ENCODE measurements at regions not wholly inside any gene's neighbourhood (a gene's known extent, or its start where the extent isn't known, plus 50 kb on each side); places are given as distances from the start of the nearest gene placed in this dataset.

DNA sequence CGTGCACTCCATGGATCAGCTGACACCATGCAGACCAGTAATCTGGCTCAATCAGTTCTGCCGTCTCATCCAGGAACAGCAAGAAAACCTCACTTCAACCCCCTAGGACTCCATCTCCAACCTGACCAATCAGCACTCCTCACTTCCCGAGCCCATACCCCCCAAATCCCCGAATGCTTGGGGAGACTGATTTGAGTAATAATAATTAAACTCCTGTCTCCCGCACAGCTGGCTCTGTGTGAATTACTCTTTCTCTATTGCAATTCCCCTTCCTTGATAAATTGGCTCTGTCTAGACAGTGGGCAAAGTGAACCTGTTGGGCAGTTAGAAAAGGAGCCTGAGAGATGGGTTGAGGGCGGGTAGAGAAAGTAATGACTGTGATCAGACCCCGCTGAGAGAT is 320.0 kb downstream of the HAPSTR1 start:
- no peak for DNase-seq

DNA sequence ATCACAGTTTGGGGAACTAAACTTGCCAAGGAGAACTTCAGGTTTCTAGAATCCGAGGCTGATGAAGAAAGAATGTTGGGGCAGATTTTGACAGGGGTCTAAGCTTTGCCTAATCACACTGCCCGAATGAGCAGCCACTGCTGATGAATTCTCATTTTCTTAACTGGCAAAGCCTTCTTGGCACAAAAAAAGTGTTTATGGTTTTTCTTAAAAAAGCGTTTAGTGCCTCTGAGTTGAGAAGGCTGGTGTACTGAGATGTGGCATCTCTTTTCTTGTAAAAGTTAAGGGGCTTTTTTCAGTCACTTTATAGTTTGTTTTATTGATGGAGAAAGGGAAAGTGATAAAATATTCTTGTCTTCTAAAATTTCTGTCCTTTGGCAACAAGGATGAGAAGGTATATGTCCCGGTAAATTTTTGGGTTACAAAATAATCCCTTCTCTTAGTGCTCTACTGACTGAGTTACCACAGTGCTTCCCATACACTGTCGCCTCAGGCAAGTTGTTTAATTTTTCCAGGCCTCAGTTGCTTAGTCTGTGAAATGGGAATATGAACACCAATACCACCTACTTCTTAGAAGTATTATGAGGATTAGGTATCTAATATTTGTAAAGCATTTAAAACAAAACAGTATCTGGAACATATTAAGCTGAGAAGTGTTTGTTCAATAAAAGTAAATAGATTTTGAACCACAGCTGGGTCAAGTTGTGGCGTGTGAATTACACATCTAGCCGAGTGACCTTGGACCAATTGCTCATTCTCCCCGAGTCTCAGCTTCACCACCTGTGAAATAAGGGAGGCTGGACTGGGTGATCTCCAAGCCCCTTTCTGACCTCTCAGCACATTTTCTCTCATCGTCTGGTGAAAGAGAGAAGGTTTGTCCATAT is 320.8 kb downstream of the HAPSTR1 start:
- no peak for DNase-seq

DNA sequence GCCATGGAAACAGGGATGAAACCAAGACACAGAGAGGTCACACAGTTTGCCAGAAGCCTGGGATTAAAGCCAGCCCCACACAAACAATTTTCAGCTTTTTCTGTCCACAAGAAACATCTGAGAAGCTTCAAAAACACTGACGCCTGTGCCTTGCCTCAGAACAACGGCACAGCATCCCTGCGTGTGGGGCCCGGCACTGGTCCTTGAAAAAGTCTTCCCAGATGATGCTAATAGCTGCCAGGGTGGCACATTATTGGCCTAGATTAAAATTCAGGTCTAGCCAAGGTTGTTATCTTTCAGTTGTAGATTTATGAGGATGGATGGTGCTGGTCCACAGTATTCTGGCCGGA is 321.4 kb downstream of the HAPSTR1 start:
- no peak for DNase-seq

DNA sequence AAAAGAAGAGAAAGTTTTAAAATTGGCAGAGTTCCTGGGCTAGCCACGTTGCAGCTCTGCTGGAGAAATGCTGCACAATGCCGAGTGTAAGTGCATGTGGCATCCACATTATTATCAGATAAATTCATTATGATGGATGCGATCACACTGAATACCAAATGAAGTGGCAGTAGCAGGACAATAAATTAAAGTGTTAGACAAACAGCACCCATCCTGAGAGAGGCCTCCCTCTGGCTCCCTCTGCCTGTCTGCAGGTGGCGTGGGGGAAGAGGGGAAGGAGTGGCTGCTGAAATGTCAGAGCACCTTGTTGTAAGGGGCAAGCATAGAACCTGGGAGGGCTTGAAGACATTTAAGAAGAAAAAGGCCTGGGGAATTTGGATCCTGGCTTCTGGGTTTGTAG is 324.1 kb downstream of the HAPSTR1 start:
- no peak for DNase-seq

DNA sequence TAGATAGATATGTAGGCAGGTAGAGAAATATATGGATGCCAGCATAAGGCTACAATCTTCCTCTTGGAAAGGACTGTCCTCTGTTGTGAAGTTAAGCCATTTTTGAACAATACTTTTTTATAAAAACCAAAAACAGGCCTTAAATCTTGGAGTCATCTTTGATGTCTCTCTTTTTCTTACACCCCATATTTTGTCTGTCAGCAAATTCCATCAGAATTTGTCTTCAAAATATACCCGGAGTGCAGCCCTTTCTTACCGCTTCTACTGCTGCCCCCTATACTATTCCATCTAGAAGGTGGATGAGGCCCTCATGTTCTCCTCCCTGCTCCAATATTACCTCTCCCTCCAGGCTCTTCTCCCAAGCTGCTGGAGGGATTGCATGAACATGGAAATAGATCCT is 326.5 kb downstream of the HAPSTR1 start:
- no peak for DNase-seq

DNA sequence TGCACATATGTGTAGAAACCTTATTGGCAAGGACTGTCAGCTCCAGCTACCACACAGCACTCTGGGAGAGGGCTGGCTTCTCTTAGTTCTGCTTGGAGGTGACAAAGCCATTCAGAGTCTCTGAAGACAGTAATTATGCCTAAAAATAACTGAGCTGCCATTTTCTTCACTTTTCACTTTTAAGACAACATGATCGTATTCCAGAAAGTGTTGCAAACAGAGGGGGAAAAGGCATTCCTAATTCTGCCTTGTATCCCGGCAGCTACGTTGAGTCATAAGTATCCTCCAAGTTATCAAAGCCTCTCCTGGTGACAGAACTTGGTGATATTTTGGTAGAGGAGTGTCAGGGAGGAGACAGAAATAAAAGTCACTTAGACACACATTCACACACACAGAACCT is 327.7 kb downstream of the HAPSTR1 start:
- DNase-seq, result no peak

DNA sequence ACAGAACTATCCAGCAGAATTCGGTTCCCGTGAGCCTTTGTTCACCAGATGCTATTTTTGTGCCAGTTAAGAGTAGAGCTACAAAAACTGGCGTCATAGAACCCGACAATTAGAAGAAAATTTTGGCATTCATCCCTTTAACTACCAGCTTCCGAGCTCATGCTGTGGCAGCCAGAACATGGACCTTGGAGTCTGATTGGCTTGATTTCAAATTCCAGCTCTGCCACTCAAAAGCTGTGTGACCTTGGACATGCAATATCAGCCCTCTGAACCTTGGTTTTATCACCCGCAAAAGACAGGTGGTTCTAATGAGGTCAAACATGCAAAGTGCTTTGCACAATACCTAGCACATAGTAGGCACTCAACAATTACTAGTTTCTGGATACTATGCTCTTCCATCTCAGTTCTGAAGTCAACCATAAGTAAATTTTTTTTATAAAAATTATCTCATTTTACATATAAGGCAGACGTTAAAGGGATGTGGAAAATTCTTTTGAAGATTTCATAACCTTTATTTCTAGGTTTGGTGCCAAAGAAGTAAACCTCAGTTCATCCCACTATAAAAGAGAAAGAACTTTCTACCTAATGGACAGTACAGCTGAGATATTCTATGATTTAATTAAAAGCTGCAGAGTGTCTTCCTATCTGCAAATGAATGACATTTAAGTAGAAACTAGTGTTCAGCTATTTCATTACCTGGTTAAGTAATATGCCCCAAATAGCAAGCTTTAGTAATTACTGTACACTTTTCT is 331.5 kb downstream of the HAPSTR1 start:
- DNase-seq, result no peak

DNA sequence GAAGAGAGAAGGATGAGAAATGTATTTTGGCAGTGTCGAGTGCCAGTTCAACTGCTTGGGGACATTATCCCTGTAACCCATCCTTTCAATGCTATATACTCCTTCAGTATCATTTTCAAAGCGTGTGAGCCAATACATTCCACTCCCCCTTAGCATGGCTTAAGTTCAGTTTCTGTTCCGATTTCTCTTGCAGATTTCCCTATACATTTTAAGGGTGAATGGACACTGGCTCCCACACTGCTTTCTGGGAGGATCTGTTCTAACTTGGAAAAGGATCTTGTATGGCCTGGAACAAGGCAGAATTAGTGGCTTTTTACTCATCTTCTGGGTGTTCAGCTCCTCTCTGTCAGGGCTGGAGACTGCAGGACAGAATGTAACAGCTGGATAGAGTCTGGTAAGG is 333.8 kb downstream of the HAPSTR1 start:
- DNase-seq, result peak; percentile 10 to 72 (median 32)

DNA sequence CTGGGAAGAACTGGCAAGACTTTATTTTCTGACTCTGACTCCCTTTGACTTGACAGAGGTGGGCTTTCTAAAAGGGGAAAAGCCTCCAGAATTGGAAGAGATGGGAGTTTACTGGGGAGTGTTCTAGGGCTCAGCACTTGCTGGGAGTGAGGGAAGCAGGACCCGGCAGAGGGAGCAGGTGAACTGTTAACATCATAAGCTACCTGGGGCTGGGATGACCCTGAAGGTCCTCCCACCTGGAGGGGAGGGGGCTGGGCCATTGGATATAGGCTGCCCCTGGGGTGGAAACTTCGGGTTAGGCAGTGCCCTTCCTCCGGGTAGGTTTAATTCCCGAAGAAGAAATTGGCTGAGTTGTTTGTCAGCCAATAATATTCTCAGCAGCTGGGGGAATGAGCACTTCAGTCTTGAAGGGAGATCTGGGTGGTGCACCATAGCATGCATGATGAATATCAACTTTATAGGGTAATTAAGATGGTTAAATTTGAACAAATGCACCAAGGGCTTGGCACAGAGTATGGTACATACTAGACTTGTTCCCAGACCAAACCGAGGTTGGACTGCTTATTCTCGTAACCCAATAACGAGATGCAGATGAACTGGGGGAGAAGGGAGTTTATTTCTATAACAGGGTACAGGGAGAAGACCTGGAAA is 337.0 kb downstream of the HAPSTR1 start:
- DNase-seq, result no peak

DNA sequence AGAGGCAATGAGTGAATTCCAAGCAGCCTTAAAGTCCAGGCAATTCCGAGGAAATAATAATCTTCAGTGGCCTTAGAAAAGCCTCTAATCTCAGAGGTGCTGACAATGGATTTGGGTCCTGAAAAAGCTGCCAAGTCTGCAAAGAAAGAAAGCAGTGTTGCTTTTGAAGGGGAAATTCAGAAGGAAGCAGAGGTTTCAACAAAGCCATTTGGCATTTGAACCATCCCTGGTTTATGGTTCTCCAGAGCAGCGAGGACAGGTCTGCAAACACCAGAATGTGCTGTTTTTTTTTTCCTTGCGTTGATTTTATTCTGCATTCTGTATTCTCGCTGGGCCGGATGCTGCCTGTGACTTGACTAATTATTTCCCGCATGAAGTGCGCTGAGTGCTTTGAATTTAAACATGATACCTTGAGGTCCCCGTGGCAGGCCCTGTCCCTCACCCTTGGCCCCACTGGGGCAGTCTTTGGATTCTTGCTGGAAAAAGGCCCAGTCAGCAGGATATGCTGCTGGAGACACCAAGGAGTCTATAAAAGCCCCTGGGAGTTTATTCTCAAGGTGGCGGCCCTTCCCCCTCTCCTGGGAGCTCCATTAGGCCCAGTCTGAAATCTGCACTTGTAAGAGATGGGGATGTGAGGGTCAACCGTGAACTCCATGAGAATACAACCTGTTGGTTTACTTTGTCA is 338.3 kb downstream of the HAPSTR1 start:
- DNase-seq, result no peak

DNA sequence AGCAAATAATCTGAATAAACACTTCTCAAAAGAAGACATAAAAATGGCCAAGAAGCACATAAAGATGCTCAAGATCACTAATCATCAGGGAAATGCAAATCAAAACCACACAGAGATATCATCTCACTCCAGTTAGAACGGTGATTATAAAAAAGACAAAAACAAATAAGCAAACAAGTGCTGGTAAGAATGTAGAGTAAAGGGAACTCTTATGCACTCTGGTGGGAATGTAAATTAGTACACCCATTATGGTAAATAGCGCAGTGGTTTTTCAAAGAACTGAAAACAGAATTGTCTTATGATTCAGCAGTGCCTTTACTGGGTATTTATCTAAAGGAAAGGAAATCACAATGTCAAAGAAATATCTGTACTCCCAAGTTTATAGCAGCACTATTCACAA is 343.2 kb downstream of the HAPSTR1 start:
- DNase-seq, result no peak

DNA sequence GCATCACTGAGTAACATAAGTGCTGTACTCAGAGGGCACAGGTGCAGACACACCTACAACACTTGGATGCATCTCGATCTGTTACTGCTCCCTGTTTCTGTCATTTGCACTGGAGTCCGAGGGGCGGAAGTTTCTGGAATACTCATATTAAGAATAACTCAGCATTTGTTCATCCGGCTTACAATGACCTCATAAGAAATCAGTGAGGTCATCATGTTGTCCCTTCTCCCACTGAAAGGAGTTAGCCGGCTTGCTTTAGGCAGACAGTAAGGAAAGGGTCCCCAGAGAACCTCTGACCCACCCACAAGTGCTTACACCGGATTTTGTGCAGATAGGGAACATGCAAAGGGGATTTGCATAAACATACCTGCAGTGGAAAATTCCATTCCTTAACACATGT is 344.7 kb downstream of the HAPSTR1 start:
- DNase-seq, result no peak

DNA sequence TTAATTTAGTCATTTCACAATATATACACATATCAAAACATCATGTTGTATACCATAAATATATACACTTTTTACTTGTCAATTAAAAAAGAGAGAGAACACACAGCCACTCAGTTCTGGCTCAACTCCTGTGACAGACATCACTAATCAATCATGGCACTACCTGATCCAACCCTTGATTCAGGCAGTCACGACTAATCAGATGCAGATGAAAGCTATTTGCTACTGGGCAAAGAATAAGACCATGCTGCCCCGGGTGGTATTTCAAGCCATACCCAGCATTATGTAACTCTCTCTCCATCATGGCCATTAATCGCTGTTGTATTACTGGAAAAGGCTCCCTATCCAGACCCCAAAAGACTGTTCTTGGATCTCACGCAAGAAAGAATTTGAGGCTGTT is 345.7 kb downstream of the HAPSTR1 start:
- DNase-seq, result no peak

DNA sequence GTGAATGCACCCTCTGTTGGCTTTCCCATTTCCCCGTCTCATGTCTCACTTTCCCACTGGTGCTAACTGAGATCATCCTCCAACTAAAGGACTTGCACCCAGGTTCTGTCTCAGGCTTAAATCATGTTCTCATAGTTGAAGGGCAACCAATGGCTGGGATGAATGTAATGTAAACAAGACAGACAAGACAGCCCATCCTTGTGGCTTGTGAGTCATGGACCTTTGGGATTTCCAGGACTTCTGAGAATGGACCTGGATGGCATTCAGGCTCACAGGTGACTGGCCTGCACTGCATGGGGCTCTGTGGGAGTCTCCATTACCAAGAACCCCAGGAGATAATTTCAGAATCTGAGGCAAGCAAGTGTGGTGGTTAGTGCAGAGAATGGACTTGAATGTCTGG is 347.5 kb downstream of the HAPSTR1 start:
- DNase-seq, result no peak

DNA sequence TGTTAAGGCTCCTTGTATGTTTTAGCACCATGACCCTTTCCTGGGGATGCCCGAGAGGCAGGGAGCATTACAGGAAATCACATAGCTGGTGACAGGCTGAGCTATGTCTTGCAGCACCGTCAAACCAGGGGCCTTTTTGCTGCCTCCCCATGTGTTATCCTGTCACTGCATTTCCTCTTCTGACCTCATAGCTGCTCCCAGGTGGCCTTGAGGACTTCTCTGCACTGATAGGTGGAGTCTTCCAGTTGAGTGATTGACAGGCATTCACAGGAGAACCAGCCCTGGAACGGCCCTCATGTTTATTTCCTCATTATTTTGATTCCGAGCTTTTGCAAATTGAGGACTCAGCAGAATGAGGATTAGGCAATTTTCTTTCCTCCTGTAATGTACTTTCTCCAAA is 349.6 kb downstream of the HAPSTR1 start:
- no peak for DNase-seq

DNA sequence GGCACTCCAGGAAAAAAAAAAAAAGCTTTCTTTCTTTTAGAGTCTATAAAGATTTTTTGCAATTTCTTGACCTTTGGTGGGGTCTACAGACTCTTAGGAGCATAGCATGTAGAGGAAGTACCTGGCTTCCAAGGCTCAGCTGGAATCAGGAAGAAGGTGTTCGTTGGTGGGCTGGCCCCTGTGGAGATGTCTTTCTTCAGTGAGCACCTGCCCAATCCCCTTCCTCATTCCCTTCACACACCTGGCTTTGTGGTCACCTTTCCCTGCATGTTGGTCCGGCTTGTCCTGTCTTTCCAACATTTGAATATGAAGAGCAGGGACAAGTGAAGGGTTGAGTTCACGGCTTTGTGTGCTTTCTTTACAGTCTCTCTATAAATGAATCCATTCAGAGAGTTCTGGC is 352.4 kb downstream of the HAPSTR1 start:
- no peak for DNase-seq

DNA sequence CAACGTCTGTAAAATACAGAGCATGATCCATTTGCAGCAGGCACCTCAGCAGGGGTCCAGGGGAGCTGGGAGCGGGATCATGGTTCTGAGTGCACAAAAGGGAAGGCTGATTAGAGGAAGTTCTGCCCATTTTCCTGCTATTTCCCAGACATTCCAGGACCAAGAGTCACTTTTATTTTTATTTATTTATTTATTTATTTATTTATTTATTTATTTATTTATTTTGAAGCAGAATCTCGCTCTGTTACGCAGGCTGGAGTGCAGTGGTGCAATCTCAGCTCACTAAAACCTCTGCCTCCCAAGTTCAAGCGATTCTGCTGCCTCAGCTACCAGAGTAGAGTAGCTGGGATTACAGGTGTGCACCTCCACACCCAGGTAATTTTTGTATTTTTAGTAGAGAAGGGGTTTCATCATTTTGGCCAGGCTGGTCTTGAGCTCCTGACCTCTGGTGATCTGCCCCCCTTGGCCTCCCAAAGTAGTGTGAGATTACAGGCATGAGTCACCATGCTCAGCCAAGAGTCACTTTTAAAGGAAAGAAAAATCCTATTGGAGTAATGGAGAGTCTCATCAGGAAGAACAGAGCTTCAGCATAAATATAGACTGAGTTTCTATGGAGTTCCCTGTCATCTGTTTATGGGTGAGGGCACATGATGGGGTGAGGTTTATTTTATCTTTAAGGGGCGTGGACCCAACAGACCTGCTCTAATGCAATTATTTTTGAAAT is 355.2 kb downstream of the HAPSTR1 start:
- no peak for DNase-seq

DNA sequence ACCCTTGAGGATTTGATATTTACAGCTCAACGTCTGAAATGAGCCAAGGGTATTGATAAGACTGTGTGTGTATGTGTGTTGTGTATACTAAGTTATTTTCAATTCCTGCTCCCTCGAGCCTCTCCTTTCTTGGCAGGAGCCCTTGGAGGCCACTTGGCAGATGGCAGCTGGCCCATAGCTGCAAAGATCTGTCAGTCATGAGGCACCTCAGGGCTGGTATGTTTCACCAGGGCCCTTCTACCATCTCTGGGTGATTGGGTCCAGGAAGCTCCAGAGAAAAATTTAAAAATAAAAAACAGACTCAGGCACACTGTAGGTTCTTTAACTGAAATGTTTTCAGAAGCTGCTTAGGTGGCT is 355.7 kb downstream of the HAPSTR1 start:
- DNase-seq, result peak in 2 of 3 donors; percentile 14 to 28

DNA sequence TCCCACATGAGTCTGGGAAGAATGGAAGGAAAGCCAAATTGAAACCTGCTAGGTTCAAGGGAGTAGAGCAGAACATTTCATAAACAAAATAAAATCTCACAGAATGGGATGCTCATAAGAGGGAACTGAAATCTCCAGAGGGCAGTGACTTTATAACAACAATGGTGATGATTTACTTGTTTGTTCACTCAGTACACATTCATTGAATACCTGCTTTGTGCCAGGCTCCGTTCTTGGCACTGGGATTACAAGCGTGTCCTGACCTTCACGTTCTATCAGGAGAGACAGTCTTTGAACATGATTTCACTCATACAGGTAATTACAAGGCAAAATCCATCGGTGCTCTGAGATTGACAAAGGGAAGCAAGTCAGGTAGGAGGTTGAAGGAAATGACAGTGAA is 356.3 kb downstream of the HAPSTR1 start:
- DNase-seq, result no peak

DNA sequence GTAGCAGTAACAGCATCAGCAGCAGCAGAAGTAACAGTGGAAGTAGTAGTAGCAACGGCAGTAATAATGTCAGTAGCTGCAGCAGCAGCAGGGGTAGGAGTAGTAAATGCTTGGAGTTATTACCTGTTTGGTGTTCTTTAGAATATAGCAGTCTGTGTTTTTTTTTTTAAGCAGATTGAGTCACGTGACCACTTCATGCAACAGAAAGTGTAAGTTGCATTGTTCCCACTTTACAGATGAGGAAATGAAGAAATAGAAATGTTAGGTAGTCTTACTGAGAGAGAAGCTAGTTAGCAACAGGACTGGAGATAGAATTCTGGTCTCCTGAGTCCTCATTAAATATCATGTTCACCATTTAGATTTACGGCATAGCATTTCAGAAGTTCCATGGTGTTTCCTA is 358.2 kb downstream of the HAPSTR1 start:
- DNase-seq, result no peak

DNA sequence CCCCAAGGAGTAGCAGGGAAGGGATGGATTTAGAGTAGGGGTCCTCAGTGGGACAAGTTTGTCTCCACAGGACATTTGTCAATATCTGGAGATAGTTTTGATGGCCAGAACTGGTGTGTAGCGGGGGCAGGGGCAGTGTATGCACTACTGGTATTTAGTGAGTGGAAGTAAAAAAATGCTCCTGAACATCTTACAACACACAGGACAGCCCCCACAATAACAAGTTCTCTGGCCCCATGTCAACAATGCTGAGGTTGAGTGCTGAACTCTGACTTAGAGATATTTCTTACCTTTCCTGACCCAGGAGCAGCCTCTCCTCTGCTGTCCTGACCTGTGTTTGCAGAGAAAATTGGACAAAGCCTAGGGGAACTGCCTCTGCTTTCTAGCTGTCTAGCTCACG is 365.8 kb downstream of the HAPSTR1 start:
- DNase-seq, result no peak

DNA sequence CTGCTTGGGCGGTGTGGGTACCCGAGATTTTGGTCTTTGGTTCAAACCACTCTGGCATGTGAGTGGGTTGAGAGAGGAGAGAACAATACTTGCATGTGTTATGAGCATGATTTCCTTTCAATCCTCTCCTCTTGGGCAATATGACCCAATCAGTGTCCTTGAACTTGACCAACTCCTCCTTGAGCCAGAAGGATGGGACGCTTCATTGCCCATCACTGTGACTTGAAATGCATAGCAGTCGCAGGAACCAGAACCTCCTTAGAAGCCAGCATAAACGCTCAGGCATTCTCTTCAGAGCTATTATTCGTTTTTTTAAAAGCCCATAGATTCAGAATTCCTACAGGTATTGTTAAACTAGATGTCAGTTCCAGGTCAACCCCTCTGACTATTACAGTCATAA is 367.4 kb downstream of the HAPSTR1 start:
- no peak for DNase-seq
